Sigmoid colon (tissue), 4 donors: ENCODE measurements at regions not wholly inside any gene's neighbourhood (a gene's known extent, or its start where the extent isn't known, plus 50 kb on each side); places are given as distances from the start of the nearest gene placed in this dataset.

ENCODE experiments used
- CTCF ChIP-seq, 4 experiments: fragments of 450-650 bp in 3 of 4; fragments of 200-600 bp in 1 of 4; IDR thresholded peaks; one replicate each; pipeline ENCODE4 v1.5.1; 2016 to 2019; ENCODE audit warnings: antibody characterized with exemption in 4 of 4, mild to moderate bottlenecking in 3 of 4, moderate library complexity in 2 of 4
- POLR2A ChIP-seq, 2 donors: fragments of 450-650 bp; IDR thresholded peaks; one replicate each; pipeline ENCODE4 v1.6.1; 2016; ENCODE audit warnings: antibody characterized with exemption in 2 of 2, mild to moderate bottlenecking in 2 of 2, moderate library complexity in 2 of 2
- POLR2AphosphoS5 ChIP-seq, 4 donors: sonication (generic); formaldehyde crosslinking; IDR thresholded peaks; one replicate each; pipeline ENCODE4 v1.6.1; 2017; ENCODE audit warnings: antibody characterized with exemption in 4 of 4

- TF ChIP-seq CTCF (IDR thresholded peaks at IDR 0.05), result no peak
- TF ChIP-seq POLR2A (IDR thresholded peaks at IDR 0.05), result no peak
- no peak for TF ChIP-seq POLR2AphosphoS5 (IDR thresholded peaks at IDR 0.05)
Measured at GRCh38 chr3:150277444-150277843, 130.7 kb upstream of the TSC22D2 start.
